ENCODE measurements at regions not wholly inside any gene's neighbourhood (a gene's known extent, or its start where the extent isn't known, plus 50 kb on each side); places are given as distances from the start of the nearest gene placed in this dataset.

DNA sequence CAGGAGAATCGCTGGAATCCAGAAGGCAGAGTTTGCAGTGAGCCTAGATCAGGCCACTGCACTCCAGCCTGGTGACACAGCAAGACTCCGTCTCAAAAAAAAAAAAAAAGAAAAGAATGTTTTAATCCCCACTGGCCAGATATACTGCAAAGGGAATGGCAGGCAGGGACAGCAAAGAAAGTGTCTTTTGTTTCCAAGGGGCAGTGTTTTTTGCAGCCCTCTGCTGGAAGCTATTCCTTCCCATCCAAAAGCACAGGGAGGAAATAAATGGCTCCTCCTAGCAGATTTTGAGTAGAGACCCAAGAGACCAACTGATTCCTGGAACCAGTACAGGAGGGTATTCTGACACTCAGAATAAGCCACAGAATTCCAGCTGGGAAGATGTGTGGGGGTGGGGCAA lies 112.5 kb upstream of the STMND1 start:
- H4K20me1 ChIP-seq (ENCODE audit: insufficient read depth, low read length, poor library complexity, severe bottlenecking) = no peaks in the 10 kb centered on the region
- no peak for TF ChIP-seq EZH2phosphoT487 (IDR thresholded peaks at IDR 0.05; ENCODE audit: borderline replicate concordance)
- TF ChIP-seq, protein P1, sequence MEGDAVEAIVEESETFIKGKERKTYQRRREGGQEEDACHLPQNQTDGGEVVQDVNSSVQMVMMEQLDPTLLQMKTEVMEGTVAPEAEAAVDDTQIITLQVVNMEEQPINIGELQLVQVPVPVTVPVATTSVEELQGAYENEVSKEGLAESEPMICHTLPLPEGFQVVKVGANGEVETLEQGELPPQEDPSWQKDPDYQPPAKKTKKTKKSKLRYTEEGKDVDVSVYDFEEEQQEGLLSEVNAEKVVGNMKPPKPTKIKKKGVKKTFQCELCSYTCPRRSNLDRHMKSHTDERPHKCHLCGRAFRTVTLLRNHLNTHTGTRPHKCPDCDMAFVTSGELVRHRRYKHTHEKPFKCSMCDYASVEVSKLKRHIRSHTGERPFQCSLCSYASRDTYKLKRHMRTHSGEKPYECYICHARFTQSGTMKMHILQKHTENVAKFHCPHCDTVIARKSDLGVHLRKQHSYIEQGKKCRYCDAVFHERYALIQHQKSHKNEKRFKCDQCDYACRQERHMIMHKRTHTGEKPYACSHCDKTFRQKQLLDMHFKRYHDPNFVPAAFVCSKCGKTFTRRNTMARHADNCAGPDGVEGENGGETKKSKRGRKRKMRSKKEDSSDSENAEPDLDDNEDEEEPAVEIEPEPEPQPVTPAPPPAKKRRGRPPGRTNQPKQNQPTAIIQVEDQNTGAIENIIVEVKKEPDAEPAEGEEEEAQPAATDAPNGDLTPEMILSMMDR (conservative IDR thresholded peaks at IDR 0.05; ENCODE audit: low read length) = no peak
- no peak overlapping the region for H3K4me3 ChIP-seq (ENCODE audit: low read length, poor library complexity, severe bottlenecking)
- H3K79me2 ChIP-seq (ENCODE audit: insufficient read depth, low read length) = no peaks in the 10 kb centered on the region
- H3K4me2 ChIP-seq (ENCODE audit: low read depth, low read length, poor library complexity, severe bottlenecking) = no peak overlapping the region
- H2AFZ ChIP-seq (ENCODE audit: low read length) = no peak overlapping the region
- no peaks in the 10 kb centered on the region for H3K9me2 ChIP-seq (replicated peaks; ENCODE audit: low read depth, low read length)
- no peaks in the 10 kb centered on the region for H3F3A ChIP-seq (ENCODE audit: low read depth)
- no peak overlapping the region for H3K9ac ChIP-seq (ENCODE audit: low read depth, low read length, poor library complexity, severe bottlenecking)
- H3K4me1 ChIP-seq (ENCODE audit: insufficient read depth, low read length, poor library complexity, severe bottlenecking) = peaks cover 19% of the 10 kb centered on the region
- no peaks in the 10 kb centered on the region; the same call in 1 of the 2 replicates for H3K9me3 ChIP-seq (ENCODE audit: insufficient read depth, low read depth, low read length)
- no peaks in the 10 kb centered on the region for H3K36me3 ChIP-seq (ENCODE audit: insufficient read depth, low read length)
- H3K27me3 ChIP-seq (ENCODE audit: insufficient read depth, low read length, poor library complexity, severe bottlenecking) = no peaks in the 10 kb centered on the region

DNA sequence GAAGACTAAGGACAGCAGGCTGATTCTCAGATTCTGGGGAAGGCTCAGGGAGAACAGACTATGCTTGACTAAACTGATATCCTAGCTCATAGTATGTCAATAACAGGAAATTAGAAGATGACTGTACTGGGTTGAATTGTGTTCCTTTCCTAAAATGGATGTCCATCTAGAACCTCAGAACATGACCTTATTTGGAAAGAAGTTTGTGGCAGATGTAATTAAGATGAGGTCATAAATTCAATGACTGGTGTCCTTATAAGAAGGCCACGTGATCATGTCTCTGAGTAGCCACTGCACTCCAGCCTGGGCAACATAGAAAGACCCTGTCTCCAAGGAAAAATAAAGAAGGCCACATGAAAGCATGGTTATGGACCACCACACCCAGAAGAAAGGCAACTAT lies 113.9 kb upstream of the STMND1 start:
- no peak for TF ChIP-seq EZH2phosphoT487 (IDR thresholded peaks at IDR 0.05; ENCODE audit: borderline replicate concordance)
- TF ChIP-seq, protein P1 (conservative IDR thresholded peaks at IDR 0.05; ENCODE audit: low read length) = no peak
- H3K36me3 ChIP-seq (ENCODE audit: insufficient read depth, low read length) = no peaks in the 10 kb centered on the region
- no peak overlapping the region for H2AFZ ChIP-seq (ENCODE audit: low read length)
- no peak overlapping the region for H3K4me3 ChIP-seq (ENCODE audit: low read length, poor library complexity, severe bottlenecking)
- H4K20me1 ChIP-seq (ENCODE audit: insufficient read depth, low read length, poor library complexity, severe bottlenecking) = no peaks in the 10 kb centered on the region
- no peaks in the 10 kb centered on the region for H3K9me2 ChIP-seq (replicated peaks; ENCODE audit: low read depth, low read length)
- no peaks in the 10 kb centered on the region for H3F3A ChIP-seq (ENCODE audit: low read depth)
- H3K79me2 ChIP-seq (ENCODE audit: insufficient read depth, low read length) = no peaks in the 10 kb centered on the region
- H3K9ac ChIP-seq (ENCODE audit: low read depth, low read length, poor library complexity, severe bottlenecking) = no peak overlapping the region
- H3K9me3 ChIP-seq (ENCODE audit: insufficient read depth, low read depth, low read length) = no peaks in the 10 kb centered on the region; the same call in 1 of the 2 replicates
- H3K4me1 ChIP-seq (ENCODE audit: insufficient read depth, low read length, poor library complexity, severe bottlenecking) = peaks cover 19% of the 10 kb centered on the region
- no peaks in the 10 kb centered on the region for H3K27me3 ChIP-seq (ENCODE audit: insufficient read depth, low read length, poor library complexity, severe bottlenecking)
- H3K4me2 ChIP-seq (ENCODE audit: low read depth, low read length, poor library complexity, severe bottlenecking) = no peak overlapping the region

DNA sequence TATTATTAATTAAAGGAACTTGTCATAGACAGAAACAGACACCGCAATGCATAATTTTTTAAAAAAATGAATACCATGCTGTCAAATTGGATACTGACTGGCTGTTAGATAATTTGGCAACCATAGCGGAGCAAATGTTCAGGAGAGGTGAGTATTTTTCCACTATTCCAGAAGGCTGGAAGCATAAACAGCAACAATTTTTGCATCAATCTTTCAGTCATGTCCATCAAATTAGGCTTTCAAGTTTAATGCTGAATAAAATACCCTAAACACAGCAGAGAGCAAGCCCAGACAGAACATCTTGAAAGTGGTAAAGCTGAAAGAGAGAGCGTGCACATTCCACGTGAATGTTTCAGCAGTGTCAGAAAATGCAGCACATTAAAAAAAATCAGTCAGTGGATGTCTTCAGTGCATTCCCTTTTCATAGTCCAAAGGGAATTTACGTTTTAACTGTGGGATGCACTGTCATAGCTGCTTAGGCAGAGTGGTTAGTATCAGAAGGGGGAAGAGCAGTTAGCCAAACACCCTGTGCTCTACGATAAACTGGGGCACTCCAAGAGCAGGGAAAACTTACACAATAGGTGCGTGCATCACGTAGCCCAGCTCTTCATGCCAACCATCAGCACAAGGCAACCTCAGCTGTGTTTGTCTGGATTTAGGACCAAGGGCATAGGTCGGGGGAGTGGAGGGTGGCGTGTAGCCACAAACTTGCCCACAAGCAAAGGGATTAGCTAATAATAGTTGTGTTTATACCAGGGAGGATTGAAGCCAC lies 116.2 kb upstream of the STMND1 start:
- no peaks in the 10 kb centered on the region for H3K4me1 ChIP-seq (ENCODE audit: insufficient read depth, low read length, poor library complexity, severe bottlenecking)
- H3K4me3 ChIP-seq (ENCODE audit: low read length, poor library complexity, severe bottlenecking) = no peak overlapping the region
- no peaks in the 10 kb centered on the region for H4K20me1 ChIP-seq (ENCODE audit: insufficient read depth, low read length, poor library complexity, severe bottlenecking)
- no peaks in the 10 kb centered on the region; the same call in 1 of the 2 replicates for H3K9me3 ChIP-seq (ENCODE audit: insufficient read depth, low read depth, low read length)
- no peaks in the 10 kb centered on the region for H3K27me3 ChIP-seq (ENCODE audit: insufficient read depth, low read length, poor library complexity, severe bottlenecking)
- TF ChIP-seq EZH2phosphoT487 (IDR thresholded peaks at IDR 0.05; ENCODE audit: borderline replicate concordance) = no peak
- TF ChIP-seq, protein P1 (conservative IDR thresholded peaks at IDR 0.05; ENCODE audit: low read length) = no peak
- H3K9me2 ChIP-seq (replicated peaks; ENCODE audit: low read depth, low read length) = no peaks in the 10 kb centered on the region
- H3K4me2 ChIP-seq (ENCODE audit: low read depth, low read length, poor library complexity, severe bottlenecking) = no peak overlapping the region
- H3K36me3 ChIP-seq (ENCODE audit: insufficient read depth, low read length) = no peaks in the 10 kb centered on the region
- no peaks in the 10 kb centered on the region for H3F3A ChIP-seq (ENCODE audit: low read depth)
- no peak overlapping the region for H3K9ac ChIP-seq (ENCODE audit: low read depth, low read length, poor library complexity, severe bottlenecking)
- H2AFZ ChIP-seq (ENCODE audit: low read length) = no peak overlapping the region
- H3K79me2 ChIP-seq (ENCODE audit: insufficient read depth, low read length) = no peaks in the 10 kb centered on the region
